Neural progenitor cell (in vitro differentiated cells): ENCODE measurements at regions not wholly inside any gene's neighbourhood (a gene's known extent, or its start where the extent isn't known, plus 50 kb on each side); places are given as distances from the start of the nearest gene placed in this dataset.

ENCODE experiments used
- CTCF ChIP-seq: fragments of 200-600 bp; sonication (generic); IDR thresholded peaks from 2 replicates; pipeline ENCODE4 v1.5.1; 2017; ENCODE audit warnings: antibody characterized with exemption, mild to moderate bottlenecking
- EZH2 ChIP-seq: fragments of 200-600 bp; sonication (generic); IDR thresholded peaks from 2 replicates; pipeline ENCODE4 v1.6.1; 2017; ENCODE audit warnings: antibody characterized with exemption, mild to moderate bottlenecking, moderate library complexity
- EZH2phosphoT487 ChIP-seq: fragments of 200-600 bp; sonication (generic); IDR thresholded peaks from 2 replicates; pipeline ENCODE4 v1.6.1; 2017; ENCODE audit warnings: antibody characterized with exemption

- TF ChIP-seq EZH2 (no peak), EZH2phosphoT487 (no peak), CTCF (peak; percentile 34)
These were observed 66.1 kb downstream of the LSMEM1 start for GRCh38 chr7:112546723-112547513.
